Mesodermal cell (in vitro differentiated cells): ENCODE measurements at regions not wholly inside any gene's neighbourhood (a gene's known extent, or its start where the extent isn't known, plus 50 kb on each side); places are given as distances from the start of the nearest gene placed in this dataset.
A peak's percentile ranks its signal among the peaks of the same experiment; 100 is the strongest.
"Not testable (repeated sequence)": the region's sequence is repeated elsewhere in the genome, so short reads cannot be mapped to it uniquely, and the experiment has no call there.

Source experiments
- H3K27ac ChIP-seq: 2 replicates; pipeline ENCODE4 v1.7.0; 2013; ENCODE audit warnings: mild to moderate bottlenecking, low read depth, low read length, moderate library complexity; ENCODE audit not compliant: severe bottlenecking
- H3K36me3 ChIP-seq: 2 replicates; pipeline ENCODE4 v1.7.1; 2013; ENCODE audit warnings: mild to moderate bottlenecking, low read length, moderate library complexity; ENCODE audit not compliant: control insufficient read depth, insufficient read depth
- H3K4me1 ChIP-seq: one replicate; pipeline ENCODE4 v1.7.1; 2013; ENCODE audit warnings: mild to moderate bottlenecking, low read length; ENCODE audit not compliant: insufficient read depth, control insufficient read depth, poor library complexity, severe bottlenecking
- H3K4me3 ChIP-seq: 2 replicates; pipeline ENCODE4 v1.7.0; 2013; ENCODE audit warnings: low read length, control low read depth, mild to moderate bottlenecking; ENCODE audit not compliant: insufficient read depth, poor library complexity, severe bottlenecking; ENCODE audit errors: extremely low read depth
- H3K9me3 ChIP-seq: 2 replicates; pipeline ENCODE4 v1.7.1; 2013; ENCODE audit warnings: mild to moderate bottlenecking, low read length, moderate library complexity; ENCODE audit not compliant: control insufficient read depth
- WGBS, 2 experiments: methylation state at CpG; one replicate each; pipeline ENCODE4 v1.1.5; 2013; ENCODE audit warnings: missing lambda C conversion rate in 2 of 2; ENCODE audit not compliant: insufficient coverage in 2 of 2; 5-methylcytosine and 5-hydroxymethylcytosine counted together

GRCh38 chr16:66036793-66037715 is 329.4 kb upstream of the CDH5 start:
- no peaks in the 10 kb centered on the region for H3K36me3 ChIP-seq
- peaks cover 10% of the 10 kb centered on the region for H3K4me1 ChIP-seq
- no peak overlapping the region for H3K27ac ChIP-seq
- no peaks in the 10 kb centered on the region for H3K9me3 ChIP-seq
- WGBS, 2 experiments = 94 to 96% methylated on average over 4 of the region's 6 CpGs
- no peak overlapping the region for H3K4me3 ChIP-seq

- Histone ChIP-seq H3K9me3 (no peaks in the 10 kb centered on the region), H3K36me3 (no peaks in the 10 kb centered on the region), H3K4me1 (peaks cover 10% of the 10 kb centered on the region), H3K27ac (no peak overlapping the region), H3K4me3 (no peak overlapping the region)
- WGBS, 2 experiments = 94 to 97% methylated on average over 5 to 6 of the region's 7 CpGs
These were observed 330.3 kb upstream of the CDH5 start for GRCh38 chr16:66036184-66036583.

DNA sequence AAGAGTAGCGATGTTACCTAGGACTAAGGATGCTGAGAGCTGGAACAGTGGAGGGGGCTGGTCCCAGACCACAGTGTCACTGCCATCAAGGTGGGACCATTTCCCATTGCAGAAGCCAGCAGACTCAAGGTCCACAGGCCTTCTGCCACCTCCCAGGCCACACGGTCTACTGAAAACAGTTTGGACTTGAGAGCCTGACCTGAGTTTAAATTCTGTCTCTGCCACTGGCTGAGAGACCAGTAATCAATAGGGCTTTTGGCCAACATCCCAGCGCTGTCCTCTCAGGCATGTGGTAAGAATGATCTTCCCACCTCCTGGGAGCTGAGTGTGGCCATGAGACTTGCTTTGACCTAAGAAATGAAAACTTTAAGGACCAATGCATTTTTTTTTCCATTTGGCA is 331.4 kb upstream of the CDH5 start:
- Histone ChIP-seq H3K9me3 (no peaks in the 10 kb centered on the region), H3K36me3 (no peaks in the 10 kb centered on the region), H3K27ac (no peak overlapping the region), H3K4me1 (peaks cover 7% of the 10 kb centered on the region), H3K4me3 (no peak overlapping the region)
- 89 to 95% methylated on average over 3 of the region's 3 CpGs for WGBS, 2 experiments

GRCh38 chr16:66032841-66033240 is 333.6 kb upstream of the CDH5 start:
- H3K4me3 ChIP-seq = no peak overlapping the region
- no peaks in the 10 kb centered on the region for H3K9me3 ChIP-seq
- WGBS, 2 experiments = 90 to 96% methylated on average over 4 of the region's 7 CpGs
- H3K36me3 ChIP-seq = no peaks in the 10 kb centered on the region
- peaks cover 19% of the 10 kb centered on the region for H3K4me1 ChIP-seq
- no peak overlapping the region for H3K27ac ChIP-seq

- Histone ChIP-seq H3K36me3 (no peaks in the 10 kb centered on the region), H3K9me3 (no peaks in the 10 kb centered on the region), H3K27ac (peak overlapping the region; percentile 45), H3K4me1 (peaks cover 15% of the 10 kb centered on the region), H3K4me3 (no peak overlapping the region)
- 83 to 100% methylated on average over 1 to 4 of the region's 4 CpGs for WGBS, 2 experiments
These were observed 336.5 kb upstream of the CDH5 start for GRCh38 chr16:66030036-66030435.

GRCh38 chr16:66028510-66029216 is 337.8 kb upstream of the CDH5 start:
- Histone ChIP-seq H3K36me3 (no peaks in the 10 kb centered on the region), H3K4me1 (peaks cover 15% of the 10 kb centered on the region)
- whole genome bisulfite sequencing, 2 experiments = 80 to 93% methylated on average over 2 of the region's 2 CpGs

GRCh38 chr16:66026787-66027330 is 339.6 kb upstream of the CDH5 start:
- no peak overlapping the region for H3K27ac ChIP-seq
- H3K4me1 ChIP-seq = peaks cover 15% of the 10 kb centered on the region
- WGBS, 2 experiments = 65 to 86% methylated on average over 2 of the region's 2 CpGs
- no peaks in the 10 kb centered on the region for H3K36me3 ChIP-seq
- H3K4me3 ChIP-seq = no peak overlapping the region
- peaks cover 16% of the 10 kb centered on the region for H3K9me3 ChIP-seq

More at GRCh38 chr16:66028510-66029216, 337.8 kb upstream of the CDH5 start:
- H3K9me3 ChIP-seq = peaks cover 13% of the 10 kb centered on the region
- H3K27ac ChIP-seq = peak overlapping the region; percentile 72
- H3K4me3 ChIP-seq = no peak overlapping the region

DNA sequence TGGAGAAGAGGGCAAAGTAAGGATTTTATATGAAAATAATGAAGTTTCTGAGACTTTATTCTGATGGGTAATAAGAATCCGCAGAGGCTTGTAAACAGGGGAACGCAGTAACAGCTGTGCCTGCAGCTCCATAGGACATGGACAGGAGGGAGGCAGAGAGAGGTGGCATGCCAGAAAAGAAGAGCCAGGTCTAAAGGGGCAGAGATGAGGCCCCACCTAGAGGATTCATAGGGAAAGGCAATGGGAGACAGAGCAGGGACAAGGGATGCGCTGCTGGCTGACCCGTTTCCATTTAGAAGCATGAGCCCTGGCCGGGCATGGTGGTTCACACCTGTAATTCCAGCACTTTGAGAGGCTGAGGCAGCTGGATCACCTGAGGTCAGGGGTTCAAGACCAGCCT is 340.3 kb upstream of the CDH5 start:
- Histone ChIP-seq H3K9me3 (peaks cover 16% of the 10 kb centered on the region), H3K4me1 (peaks cover 15% of the 10 kb centered on the region), H3K36me3 (no peaks in the 10 kb centered on the region), H3K27ac (no peak overlapping the region), H3K4me3 (no peak overlapping the region)
- 78% methylated on average over 5 of the region's 5 CpGs for WGBS, 2 experiments

- no peak overlapping the region for H3K4me3 ChIP-seq
- WGBS, 2 experiments = 0% methylated on average over 1 of the region's 1 CpG; no CpG with 5 or more reads in 1 of the 2 experiments
- H3K36me3 ChIP-seq = no peaks in the 10 kb centered on the region
- peaks cover 16% of the 10 kb centered on the region for H3K9me3 ChIP-seq
- peaks cover 15% of the 10 kb centered on the region for H3K4me1 ChIP-seq
- no peak overlapping the region for H3K27ac ChIP-seq
These were observed 340.7 kb upstream of the CDH5 start for GRCh38 chr16:66025751-66026150.

- H3K27ac ChIP-seq, H3K36me3 ChIP-seq, H3K4me3 ChIP-seq: not testable (repeated sequence)
- H3K9me3 ChIP-seq = peaks cover 16% of the 10 kb centered on the region
- 89 to 97% methylated on average over 2 of the region's 2 CpGs for WGBS, 2 experiments
- peaks cover 12% of the 10 kb centered on the region for H3K4me1 ChIP-seq
These were observed 341.9 kb upstream of the CDH5 start for GRCh38 chr16:66024567-66024966.
